ENCODE measurements at regions not wholly inside any gene's neighbourhood (a gene's known extent, or its start where the extent isn't known, plus 50 kb on each side); places are given as distances from the start of the nearest gene placed in this dataset.

- no peak for TF ChIP-seq POLR2A (IDR thresholded peaks at IDR 0.05)
- no peak for TF ChIP-seq CTCF (IDR thresholded peaks at IDR 0.05 in 4 of 5, conservative IDR thresholded peaks at IDR 0.05 in 1 of 5)
Observed at GRCh38 chr3:29168081-29168480, 112.8 kb upstream of the RBMS3 start.

Measured in gastrocnemius medialis (tissue), 4 donors.